Left kidney (tissue), 1 donor: ENCODE measurements at regions not wholly inside any gene's neighbourhood (a gene's known extent, or its start where the extent isn't known, plus 50 kb on each side); places are given as distances from the start of the nearest gene placed in this dataset.

ENCODE experiments used
- DNase-seq: peaks from one replicate; pipeline ENCODE4 v3.0.0-alpha.2; 2013

DNA sequence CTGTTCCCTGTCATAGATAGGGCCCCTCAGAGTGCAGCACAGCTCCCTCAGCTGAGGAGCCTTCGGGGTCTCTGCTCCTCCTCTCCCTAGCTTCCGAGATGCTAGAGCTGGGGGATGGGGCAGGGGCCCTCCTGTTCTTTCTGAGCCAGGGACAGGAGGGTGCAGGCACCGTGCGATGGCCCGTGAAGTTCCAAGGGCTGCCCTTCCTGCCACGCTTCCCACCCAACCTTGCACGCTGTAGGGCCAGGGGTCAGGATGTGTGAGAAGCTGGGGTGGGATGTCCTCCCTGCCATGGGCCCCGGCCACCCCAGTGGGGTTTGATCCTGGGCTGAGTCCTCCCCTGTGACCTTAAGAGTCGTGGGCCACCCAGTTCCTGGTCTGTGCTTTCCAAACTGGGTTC is 240.7 kb upstream of the C1orf174 start:
- DNase-seq: no peak

DNA sequence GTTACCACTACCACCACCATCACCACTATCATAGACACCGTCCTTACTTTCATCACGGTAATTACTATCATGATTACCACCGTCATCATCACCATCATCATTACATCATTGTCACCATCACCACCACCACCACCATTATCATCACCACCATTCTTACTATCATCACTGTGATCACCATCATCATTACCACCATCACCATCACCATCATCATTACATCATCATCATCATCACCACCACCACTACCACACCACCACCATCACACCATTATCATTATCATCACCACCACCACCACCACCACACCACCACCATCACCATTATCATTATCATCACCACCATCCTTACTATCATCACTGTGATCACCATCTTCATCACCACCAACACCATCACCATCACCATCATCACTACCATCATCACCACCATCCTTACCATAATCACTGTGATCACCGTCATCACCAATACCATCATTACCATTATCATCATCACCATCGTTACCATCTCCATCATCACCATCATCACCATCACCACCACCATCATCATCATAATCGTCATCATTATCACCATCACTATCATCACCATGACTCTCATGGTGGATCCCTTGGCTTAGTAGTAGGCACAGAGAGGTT is 244.4 kb upstream of the C1orf174 start:
- no peak for DNase-seq

DNA sequence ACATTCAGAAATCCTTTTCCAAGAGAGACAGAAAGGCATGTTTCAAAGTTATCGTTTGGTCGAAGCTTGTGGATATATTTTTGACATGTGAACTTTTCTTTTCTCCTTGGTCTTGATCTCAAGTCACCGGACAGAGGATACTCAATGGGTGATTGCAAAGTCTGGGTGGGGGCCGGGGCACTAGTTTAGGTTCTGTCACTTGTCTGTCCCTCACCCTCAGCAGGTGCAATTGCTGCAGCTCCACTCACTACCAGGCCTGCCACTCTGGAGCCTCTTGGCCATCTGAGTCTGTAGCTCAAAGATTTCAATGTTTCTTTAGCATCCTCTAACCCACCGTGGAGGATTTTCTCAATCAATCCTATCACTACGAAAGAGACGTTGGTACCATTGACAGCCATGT is 246.0 kb upstream of the C1orf174 start:
- DNase-seq: no peak

DNA sequence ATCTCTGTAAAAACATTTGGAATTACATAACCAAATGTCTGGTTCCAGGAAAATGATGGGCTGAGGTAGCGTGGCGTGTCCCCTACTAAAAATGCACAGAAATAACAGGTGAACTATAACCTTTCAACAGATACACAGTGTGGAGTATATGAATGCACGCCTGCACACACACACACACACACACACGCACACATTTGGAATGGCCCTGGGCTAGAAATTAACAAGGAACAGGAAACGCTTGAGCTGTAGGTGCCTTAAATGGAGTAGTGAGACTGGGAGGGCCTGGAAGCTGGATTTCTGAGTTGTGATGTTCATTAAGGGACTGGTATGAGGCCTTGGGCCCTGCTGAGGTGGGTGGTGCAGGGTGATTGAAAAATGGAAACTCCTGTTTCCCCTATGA is 246.5 kb upstream of the C1orf174 start:
- no peak for DNase-seq

DNA sequence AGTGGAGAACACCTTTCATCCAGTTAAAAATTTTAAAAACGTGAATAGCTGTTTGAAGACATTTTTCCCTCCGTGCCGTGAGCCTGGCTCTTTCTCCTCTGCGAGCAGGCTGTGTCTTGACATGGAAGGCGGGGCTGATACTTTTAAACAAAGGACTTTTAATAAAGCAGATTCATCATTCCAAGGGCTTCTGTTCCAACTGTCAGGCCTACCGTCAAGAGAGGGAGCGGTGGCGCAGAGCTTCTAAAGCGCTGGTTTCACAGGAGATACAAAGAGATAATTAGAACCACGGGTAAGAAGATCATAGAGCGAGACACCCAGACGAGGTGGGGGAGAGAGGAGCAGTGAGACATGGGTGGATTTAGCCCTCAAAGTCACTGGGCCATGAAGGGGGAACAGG is 247.4 kb upstream of the C1orf174 start:
- DNase-seq: no peak

DNA sequence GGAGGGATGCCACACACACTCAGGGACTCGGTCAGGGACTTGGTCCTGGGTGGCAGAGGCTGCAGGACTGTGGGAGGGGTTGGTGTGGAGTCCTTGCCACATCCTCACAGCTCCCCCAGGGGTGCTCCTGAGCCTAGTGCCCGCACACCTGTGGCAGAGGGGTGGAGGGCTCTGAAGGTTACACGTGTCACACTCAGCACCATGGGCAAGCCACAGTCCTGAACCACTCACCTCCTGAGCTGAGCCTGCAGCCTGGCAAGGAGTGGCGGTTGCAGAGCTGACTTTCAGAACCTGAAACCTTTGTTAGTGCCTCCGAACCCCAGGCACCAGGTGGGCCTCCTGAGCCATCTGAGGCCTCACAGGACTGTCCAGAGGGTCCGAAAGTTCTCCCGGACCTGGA is 249.2 kb upstream of the C1orf174 start:
- DNase-seq: no peak

DNA sequence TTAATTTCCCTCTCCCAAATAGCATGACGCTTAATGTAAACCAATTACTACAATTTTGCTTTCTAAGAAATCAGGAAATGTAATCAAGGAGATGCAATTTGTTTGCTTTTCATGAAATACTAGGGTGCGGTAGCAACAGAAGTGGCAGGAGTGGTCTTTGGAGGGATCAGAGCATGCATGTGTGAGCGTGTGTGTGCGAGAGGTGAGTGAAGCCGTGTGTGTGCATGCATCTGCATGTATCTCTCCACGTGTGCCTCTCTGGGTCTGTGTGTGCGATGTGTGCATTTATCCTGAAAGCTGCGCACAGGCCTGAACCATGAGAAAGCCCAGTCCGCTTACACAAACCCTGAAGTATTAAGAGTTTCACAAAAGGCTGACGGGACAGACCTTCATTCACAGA is 249.8 kb upstream of the C1orf174 start:
- no peak for DNase-seq

DNA sequence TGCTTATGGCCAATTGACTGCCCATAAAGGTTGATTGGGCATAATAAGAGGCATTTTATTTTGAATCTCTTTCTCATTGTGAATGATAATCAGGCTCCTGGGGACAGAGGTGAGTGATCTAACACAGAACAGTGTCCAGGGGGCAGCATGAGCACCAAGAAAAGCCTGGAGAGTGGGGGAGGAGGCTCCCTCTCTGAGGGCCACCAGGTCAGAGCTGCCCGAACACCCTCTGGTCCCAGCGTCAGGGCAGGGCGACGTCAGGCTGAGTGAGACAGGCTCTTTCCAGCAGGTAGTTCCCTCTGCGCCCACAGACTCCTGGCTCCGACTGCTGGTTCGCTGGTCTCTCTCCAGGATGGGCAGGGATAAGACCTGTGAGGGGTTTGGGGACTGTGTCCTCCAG is 250.2 kb upstream of the C1orf174 start:
- DNase-seq: no peak

DNA sequence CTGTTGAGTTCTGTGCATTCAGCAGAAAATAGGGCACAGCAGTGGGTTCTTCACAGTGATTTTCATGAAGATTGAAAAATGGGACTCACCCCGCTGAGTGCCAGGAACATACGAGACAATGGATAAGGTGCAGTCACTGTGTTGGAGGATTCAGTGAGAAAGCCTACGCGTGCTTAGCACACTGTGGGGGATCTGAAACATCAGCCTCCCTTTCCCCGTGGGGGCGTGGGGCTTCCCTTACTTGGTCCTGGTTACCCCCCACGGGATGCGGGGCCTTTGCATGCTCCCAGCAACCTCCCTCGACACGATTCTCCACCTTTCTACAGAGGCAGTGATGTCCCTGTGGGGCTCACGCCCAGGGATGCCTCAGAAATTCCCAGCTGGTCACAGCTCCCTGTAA is 252.2 kb upstream of the C1orf174 start:
- no peak for DNase-seq

DNA sequence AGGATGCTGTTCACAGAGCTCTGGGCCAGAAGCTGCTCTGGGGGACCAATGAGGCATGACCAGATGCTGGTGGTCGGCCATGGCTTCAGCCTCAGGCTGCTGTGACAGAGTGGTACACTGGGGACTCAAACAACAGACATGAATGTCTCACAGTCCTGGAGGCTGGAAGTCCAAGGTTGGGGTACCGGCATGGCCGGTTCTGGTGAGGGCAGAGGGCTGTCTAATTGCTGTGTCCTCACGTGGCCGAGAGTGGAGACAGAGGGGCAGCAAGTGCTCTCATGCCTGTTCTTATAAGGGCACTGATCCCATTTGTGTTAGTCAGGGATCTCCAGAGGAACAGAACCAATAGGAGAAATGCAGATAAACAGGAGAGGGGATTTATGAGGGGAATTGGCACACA is 253.5 kb upstream of the C1orf174 start:
- DNase-seq: no peak

DNA sequence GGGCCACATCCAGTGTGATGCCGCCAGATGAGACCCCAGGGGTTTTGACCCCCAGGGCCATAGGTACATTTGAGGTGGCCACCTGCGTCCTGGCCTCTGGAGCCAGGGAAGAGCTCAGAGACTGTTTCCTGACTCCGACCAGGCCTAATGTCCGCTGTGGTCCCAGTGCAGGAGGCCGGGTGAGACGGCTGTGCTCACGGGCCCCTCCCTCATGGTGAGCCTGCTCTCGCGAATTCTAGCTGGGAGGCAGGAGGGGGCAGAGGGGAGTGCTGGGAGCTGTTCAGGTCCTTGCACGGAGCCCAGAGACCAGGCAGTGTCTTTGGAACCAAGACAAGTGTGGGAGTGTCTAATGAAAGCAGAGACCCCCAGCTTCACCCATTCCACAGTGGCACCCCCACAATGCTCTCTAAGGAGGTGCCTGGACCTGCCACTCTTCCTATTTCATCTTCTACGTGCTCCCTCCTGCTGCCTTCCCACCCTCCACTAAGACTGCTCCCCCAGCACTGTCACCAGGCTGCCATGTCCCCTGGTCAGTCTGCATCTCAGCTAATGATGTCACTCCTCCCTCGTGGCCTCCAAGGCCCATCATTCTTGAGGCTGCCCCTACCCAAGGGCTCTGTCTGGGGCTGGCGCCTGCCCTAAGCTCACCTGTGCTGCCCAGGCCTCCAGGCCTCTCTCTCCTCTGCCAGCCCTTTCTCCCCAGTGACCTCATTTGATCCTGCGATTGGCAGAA is 256.3 kb upstream of the C1orf174 start:
- DNase-seq: no peak

DNA sequence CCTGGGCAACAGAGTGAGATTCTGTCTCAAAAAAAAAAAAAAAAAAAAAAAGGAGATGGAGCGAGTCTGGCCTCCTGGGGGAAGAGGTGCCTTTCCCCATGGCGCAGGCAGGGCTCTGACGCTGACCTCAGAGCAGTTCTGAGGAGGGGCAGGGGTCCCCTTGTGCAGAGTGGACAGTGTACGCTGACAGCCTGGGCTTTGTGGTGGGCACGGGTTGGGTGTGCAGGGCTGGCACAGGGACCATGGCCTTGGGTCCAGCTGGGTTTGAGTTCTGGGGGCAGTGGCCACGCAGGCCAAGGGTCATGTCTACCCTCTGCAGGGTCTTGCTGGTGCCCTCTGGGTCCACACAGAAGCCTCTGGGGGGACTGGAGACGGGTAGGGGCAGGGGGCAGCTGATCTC is 260.1 kb upstream of the C1orf174 start:
- no peak for DNase-seq

DNA sequence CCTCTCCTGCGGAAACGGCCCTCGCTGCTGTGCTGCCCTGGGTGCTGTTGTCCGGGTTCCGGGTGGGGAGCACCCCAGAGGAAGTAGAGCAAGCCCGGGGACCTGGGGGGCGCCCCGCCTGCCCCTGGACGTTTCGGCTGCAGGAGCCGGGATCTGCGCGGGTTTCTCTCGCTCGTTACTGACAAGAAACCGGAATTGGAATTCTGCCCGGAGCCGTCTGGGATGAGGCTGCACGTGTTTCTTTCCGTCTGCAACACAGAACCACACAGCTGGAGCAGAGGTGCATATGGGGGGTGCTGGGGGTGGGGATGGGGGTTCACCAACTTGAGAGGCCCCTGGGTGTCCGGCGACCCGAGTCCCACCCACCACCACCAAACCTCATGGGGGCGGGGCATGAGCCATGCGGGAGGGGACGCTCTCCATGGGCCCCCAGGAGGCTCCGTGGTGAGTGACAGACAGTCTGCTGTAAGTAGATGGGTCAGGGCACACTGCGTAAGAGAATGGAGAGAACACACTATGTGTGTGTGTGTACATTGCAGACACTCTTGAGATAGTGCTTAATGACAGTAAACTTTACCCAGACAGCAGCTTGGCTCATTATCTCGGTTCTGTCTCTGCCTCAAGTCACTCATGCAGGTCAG is 261.4 kb upstream of the C1orf174 start:
- DNase-seq: no peak

DNA sequence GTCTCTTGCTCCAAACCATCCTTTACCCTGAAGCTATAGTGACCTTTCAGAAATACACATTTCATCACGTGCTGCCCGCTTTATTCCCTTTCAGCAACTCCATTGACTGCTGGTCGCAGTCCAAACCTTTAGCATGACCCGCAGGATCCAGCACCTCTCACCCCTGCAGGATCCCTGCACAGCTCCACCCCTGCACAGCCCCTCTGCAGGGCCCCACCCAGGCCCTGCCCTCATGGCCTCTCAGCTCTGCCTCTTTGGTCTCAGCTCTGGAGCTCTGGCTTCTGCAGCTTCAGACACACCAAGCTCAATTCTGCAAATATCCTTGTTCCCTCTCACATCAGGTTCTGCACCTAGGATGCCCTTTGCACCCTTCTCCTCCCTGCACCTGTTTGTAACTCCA is 264.9 kb upstream of the C1orf174 start:
- DNase-seq: no peak

DNA sequence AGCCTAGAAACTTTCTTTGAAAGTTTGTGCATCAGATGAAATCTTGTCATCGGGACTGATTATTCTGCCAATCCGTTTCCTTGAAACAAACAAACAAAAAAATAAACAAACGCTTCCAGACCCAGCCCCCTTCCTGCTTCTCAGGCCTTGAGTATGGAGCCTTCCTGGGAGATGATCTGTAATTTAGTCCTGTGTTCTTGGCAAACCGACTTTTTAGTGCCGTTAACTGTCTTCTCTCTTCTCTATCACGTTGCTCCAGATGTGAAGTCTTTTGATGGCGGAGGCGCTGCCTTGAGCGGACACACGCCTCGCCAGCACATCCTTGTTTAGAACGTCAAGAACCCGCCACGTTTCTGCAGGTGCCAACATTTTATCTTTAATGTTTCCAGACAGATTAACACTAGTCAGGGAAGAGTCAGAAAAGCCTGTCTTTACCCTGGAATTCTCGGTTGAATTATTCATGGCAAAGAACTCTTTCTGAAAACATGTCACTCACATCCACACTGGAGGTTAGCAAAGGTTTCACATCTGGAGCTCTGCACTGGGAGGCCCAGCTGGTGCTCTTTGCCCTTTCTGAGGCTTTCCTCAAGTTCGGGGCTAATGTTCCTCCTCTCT is 265.7 kb upstream of the C1orf174 start:
- no peak for DNase-seq

DNA sequence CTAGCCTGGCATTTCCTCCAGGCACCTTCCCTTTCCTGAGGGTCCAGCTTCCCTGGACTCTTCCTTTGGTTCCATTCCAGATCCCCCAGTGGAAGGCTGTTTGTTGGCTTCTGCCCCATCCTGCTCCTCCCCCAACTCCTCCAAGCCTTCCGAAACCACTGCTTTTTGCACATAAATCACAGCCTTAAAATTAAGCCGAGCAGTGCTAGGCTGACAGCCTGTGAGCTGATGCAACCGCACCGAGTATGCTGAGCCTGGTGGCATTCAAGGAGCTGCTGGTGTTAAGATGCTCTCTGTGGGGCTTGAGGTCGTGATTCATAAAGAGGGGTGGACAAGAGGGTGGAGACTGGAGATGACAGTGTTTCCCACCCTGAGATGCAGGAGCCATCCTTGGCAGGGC is 266.6 kb upstream of the C1orf174 start:
- peak; percentile 29 for DNase-seq

DNA sequence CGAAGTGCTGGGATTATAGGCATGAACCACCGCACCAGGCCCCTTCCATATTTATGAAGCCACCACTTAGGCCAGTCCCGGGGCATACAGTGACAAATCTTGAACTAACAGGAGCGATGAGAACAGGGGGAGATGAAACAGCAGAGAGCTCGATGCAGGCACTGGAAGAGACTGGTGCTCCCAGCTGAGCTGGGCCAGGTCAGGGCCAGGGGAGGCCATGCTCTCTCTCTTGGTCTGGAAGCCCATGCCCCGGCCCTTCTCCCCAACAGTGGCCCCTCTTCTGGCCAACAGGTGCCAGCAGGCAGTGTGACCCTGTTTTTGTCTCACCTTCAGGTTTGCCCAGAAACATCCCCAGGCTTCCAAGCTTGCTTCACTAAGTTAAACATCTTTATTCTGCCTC is 269.9 kb upstream of the C1orf174 start:
- DNase-seq: no peak

DNA sequence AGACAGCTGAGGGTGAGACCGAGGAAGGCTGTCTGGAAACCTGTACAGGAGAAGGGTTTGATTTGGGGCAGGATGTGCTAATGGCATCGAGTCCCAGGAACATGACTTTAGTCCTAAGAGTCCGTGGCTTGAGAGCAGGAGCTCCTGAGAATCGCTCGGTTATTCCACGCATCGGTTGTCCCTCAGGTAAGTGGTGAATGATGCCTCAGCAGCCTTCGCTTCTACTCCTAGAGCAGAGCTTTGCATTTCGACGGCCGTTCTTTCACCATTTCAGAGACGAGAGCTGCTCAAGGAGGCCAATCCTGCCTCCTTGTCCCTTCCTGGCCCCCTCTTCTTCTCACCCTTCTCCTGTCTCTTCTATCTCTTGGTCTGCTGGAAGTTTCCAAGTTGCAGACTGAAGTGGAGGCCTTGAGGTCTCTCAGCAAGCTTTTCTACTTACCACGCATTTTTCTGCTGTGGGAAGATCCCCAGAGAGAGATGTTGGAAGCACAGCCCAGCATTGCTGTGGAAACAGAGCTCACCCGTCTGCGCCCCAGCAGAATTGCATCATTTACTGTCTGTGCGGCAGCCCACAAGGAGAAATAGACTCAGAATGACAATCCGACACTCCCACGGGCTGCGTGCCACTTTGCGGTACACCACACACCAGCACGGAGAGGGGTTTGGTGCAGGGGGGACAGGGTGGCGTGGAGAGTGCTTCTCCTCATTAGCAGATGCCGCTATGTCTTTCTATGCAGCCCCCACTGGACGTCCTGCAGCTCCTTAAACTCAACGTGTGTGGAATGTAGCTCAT is 270.7 kb upstream of the C1orf174 start:
- DNase-seq: no peak

DNA sequence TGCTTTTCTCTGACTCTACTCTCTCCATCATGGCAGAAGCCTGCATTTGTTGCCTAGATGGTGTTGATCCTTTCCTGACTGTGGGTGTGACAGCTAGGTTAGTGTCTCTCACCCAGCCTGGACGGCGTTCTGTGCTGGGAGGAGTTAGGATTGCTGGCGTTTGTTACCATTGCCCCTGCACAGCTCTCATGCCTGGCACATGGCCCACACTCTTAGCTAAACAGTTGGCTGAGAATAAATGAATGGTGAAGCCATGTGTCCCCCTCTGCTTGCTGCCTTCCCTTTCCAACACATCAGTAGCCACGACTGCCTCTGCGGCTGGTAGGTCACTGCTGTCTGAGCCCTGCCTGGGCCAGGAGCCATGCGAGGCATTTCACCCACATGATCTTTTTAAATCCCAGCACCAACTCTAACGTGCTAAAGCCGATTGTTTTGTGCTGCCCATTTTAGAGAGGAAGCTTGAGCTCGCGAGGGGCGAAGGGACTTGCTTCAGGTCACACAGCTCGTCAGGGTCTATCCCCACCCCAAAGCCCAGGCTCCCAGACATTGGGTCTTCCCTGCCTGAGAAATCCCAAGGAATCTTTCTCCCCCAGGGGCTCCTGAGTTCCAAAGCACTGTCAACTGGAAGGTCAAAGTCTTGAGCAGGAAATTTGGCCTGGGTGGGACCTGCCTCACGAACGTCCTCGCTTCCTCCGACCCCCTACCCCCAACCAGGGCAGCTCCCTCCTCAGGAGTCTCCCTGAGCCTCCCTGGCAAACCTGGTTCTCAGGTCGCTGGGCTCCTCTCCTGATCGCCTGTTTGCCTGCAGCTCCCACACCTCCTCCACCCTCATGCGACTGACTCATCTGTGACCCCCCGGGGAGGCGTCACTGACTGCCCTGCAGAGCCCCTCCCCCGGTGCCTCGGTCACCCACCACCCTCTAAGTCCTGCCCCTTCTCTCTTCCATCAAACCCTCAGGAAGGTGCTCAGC is 271.7 kb upstream of the C1orf174 start:
- no peak for DNase-seq

DNA sequence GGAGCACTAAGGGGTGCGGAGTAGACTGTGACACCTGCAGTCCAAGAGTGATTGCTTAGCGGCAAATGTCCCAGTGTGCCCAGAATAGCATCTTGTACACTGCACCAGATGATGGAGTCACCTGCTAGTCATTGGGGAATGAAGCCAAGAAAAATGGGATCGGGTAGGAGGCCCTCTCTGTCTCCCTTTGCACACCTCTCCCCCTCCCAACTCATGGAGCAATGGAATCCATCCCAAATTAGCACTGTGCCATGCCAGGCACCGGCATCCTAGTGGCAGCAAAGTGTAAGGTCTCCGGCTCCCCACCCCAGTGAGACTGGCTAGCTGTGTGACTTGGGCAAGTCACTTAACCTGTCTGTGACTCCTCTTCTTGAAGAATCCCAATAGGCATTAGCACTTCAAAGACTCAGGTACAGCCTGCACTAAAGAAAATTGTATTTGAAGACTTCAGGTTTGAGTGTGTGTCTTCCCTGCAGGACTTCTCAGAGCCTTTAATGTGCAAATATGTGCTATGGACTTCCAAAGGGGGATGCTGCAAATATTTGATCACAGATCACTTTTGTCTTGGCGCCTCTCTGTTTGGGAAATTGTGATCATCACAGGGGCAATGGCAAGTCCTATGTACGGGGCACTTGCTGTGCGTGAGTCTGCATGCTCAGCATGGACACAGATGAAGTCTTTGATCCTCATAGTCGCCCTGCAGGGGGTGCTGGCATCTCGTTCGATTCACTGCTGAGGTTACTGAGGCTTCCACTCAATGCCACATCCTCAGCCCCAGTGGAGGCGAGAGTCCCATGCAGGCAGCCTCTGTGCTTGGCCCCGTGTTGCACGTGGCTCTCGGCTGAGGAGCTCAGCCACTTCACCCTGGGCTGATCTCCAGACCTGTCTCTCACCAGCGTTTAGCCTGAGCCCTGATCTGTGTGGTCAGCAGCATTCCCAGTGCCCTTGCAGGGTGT is 272.9 kb upstream of the C1orf174 start:
- DNase-seq: no peak
